HG03135 (cell line): ENCODE measurements at regions not wholly inside any gene's neighbourhood (a gene's known extent, or its start where the extent isn't known, plus 50 kb on each side); places are given as distances from the start of the nearest gene placed in this dataset.
"Not testable (repeated sequence)": the region's sequence is repeated elsewhere in the genome, so short reads cannot be mapped to it uniquely, and the experiment has no call there.

Experiments used
- ATAC-seq: cut with Tn5 transposase; IDR thresholded peaks from one replicate; pipeline ENCODE4 v1.9.1; 2021; ENCODE audit warnings: mild to moderate bottlenecking, moderate library complexity; ENCODE audit not compliant: unreplicated experiment

- no peak for ATAC-seq
Observed at GRCh38 chr14:55803873-55804553, 224.0 kb downstream of the KTN1 start.

GRCh38 chr14:55805250-55805649 lies 225.2 kb downstream of the KTN1 start:
- ATAC-seq = no peak

- ATAC-seq = peak; percentile 52
Observed at GRCh38 chr14:55807053-55807880, 227.3 kb downstream of the KTN1 start.

GRCh38 chr14:55807881-55808379 lies 227.9 kb downstream of the KTN1 start:
- no peak for ATAC-seq

GRCh38 chr14:55813630-55814029 lies 233.6 kb downstream of the KTN1 start:
- ATAC-seq = no peak

GRCh38 chr14:55814064-55814463 lies 234.1 kb downstream of the KTN1 start:
- no peak for ATAC-seq

- ATAC-seq = no peak
Observed at GRCh38 chr14:55814873-55815272, 234.9 kb downstream of the KTN1 start.

GRCh38 chr14:55816225-55816624 lies 236.2 kb downstream of the KTN1 start:
- no peak for ATAC-seq

- peak; percentile 86 for ATAC-seq
Observed at GRCh38 chr14:55819610-55820304, 239.8 kb downstream of the KTN1 start.

GRCh38 chr14:55822906-55823305 lies 242.9 kb downstream of the KTN1 start:
- no peak for ATAC-seq

- no peak for ATAC-seq
Observed at GRCh38 chr14:55832122-55832911, 252.3 kb downstream of the KTN1 start.

- no peak for ATAC-seq
Observed at GRCh38 chr14:55832974-55833373, 253.0 kb downstream of the KTN1 start.

GRCh38 chr14:55834390-55834789 lies 254.4 kb downstream of the KTN1 start:
- ATAC-seq = no peak

- ATAC-seq = no peak
Observed at GRCh38 chr14:55835985-55836384, 256.0 kb downstream of the KTN1 start.

- ATAC-seq = no peak
Observed at GRCh38 chr14:55837467-55837866, 257.5 kb downstream of the KTN1 start.

GRCh38 chr14:55838529-55839052 lies 258.6 kb downstream of the KTN1 start:
- ATAC-seq = no peak

- ATAC-seq = not testable (repeated sequence)
Observed at GRCh38 chr14:55839301-55839947, 259.4 kb downstream of the KTN1 start.

GRCh38 chr14:55840821-55841220 lies 260.8 kb downstream of the KTN1 start:
- ATAC-seq = no peak

- ATAC-seq = no peak
Observed at GRCh38 chr14:55841625-55842024, 261.6 kb downstream of the KTN1 start.
